ENCODE measurements at regions not wholly inside any gene's neighbourhood (a gene's known extent, or its start where the extent isn't known, plus 50 kb on each side); places are given as distances from the start of the nearest gene placed in this dataset.

DNA sequence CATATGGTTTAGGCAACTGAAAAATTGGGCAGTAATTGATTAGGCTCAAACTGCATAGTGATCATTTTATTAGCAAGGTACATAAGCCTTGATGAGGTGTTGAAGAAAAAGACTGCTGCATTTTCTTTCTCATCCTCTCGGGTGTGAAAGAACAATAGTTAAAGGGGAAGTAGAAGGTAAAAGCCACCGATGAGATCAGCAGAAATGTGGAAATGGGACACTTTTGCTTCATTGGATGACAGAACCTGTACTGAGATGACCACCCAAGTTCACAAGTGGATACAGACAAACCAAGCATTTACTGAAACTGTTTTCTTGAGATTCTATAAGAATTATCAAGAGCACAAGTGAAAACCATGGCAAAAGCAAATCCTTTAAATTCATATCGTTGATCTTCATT, 184.0 kb downstream of the TMX1 start:
- TF ChIP-seq ZNF384 (IDR thresholded peaks at IDR 0.05) (no peak), SP1 (IDR thresholded peaks at IDR 0.05) (no peak), SUZ12 (IDR thresholded peaks at IDR 0.05) (no peak), ELF4 (IDR thresholded peaks at IDR 0.05) (no peak), FOXM1 (IDR thresholded peaks at IDR 0.05; ENCODE audit: borderline replicate concordance) (no peak), BHLHE40 (IDR thresholded peaks at IDR 0.05; ENCODE audit: borderline replicate concordance) (no peak), HDGF (IDR thresholded peaks at IDR 0.05; ENCODE audit: borderline replicate concordance) (no peak), LEF1 (IDR thresholded peaks at IDR 0.05; ENCODE audit: borderline replicate concordance) (no peak), FOXK2 (IDR thresholded peaks at IDR 0.05) (no peak), ARNT (IDR thresholded peaks at IDR 0.05) (no peak), NFRKB (IDR thresholded peaks at IDR 0.05) (no peak), L3MBTL2 (conservative IDR thresholded peaks at IDR 0.05) (no peak)
- TF ChIP-seq, protein P1, sequence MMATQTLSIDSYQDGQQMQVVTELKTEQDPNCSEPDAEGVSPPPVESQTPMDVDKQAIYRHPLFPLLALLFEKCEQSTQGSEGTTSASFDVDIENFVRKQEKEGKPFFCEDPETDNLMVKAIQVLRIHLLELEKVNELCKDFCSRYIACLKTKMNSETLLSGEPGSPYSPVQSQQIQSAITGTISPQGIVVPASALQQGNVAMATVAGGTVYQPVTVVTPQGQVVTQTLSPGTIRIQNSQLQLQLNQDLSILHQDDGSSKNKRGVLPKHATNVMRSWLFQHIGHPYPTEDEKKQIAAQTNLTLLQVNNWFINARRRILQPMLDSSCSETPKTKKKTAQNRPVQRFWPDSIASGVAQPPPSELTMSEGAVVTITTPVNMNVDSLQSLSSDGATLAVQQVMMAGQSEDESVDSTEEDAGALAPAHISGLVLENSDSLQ (IDR thresholded peaks at IDR 0.05): no peak

All from HEK293T (cell line).